Duodenal mucosa (tissue), 2 donors: ENCODE measurements at regions not wholly inside any gene's neighbourhood (a gene's known extent, or its start where the extent isn't known, plus 50 kb on each side); places are given as distances from the start of the nearest gene placed in this dataset.

Experiments
- H3K27ac ChIP-seq: one replicate; pipeline ENCODE4 v1.7.0; 2013; ENCODE audit warnings: low read depth, low read length
- H3K27me3 ChIP-seq, 2 donors: one replicate each; pipeline ENCODE4 v1.7.0; 2013; ENCODE audit warnings: low read length in 2 of 2, control low read depth in 1 of 2; ENCODE audit not compliant: insufficient read depth in 2 of 2, control insufficient read depth in 1 of 2
- H3K36me3 ChIP-seq, 2 donors: one replicate each; pipeline ENCODE4 v1.7.0; 2013; ENCODE audit warnings: low read length in 2 of 2, control low read depth in 1 of 2; ENCODE audit not compliant: insufficient read depth in 2 of 2, control insufficient read depth in 1 of 2
- H3K4me1 ChIP-seq, 2 donors: one replicate each; pipeline ENCODE4 v1.7.0; 2013; ENCODE audit warnings: low read length in 2 of 2, control low read depth in 1 of 2; ENCODE audit not compliant: insufficient read depth in 2 of 2, control insufficient read depth in 1 of 2
- H3K4me3 ChIP-seq, 2 donors: one replicate each; pipeline ENCODE4 v1.7.0; 2013; ENCODE audit warnings: low read length in 2 of 2, low read depth in 1 of 2
- H3K9ac ChIP-seq, 2 donors: one replicate each; pipeline ENCODE4 v1.7.0; 2013; ENCODE audit warnings: low read length in 2 of 2, low read depth in 1 of 2
- H3K9me3 ChIP-seq, 2 donors: one replicate each; pipeline ENCODE4 v1.7.0; 2013; ENCODE audit warnings: low read length in 2 of 2, control low read depth in 1 of 2; ENCODE audit not compliant: control insufficient read depth in 1 of 2

DNA sequence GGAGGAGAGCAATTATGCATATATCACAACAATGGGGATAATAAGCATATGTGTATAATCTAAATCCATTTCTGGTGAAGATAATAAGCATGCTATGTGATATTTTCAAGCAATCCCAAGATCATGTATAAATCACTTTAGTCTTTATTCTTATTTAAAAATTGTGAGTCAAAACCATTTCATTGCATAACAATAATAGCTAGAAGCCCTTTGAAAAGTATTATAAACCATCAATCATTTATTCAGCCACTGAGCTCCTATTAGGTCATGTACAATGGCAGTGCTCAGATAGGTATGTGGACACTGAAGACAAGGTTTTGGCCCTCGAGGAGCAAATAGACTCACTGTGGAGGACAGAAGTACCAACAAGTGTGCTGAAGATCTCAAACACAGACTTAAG lies 113.1 kb downstream of the CDCA7 start:
- Histone ChIP-seq H3K27me3 (no peaks in the 10 kb centered on the region), H3K9ac (no peak overlapping the region), H3K27ac (no peak overlapping the region), H3K4me1 (peaks cover 0 to 6% of the 10 kb centered on the region in 2 donors), H3K4me3 (no peak overlapping the region), H3K36me3 (no peaks in the 10 kb centered on the region), H3K9me3 (no peaks in the 10 kb centered on the region)

DNA sequence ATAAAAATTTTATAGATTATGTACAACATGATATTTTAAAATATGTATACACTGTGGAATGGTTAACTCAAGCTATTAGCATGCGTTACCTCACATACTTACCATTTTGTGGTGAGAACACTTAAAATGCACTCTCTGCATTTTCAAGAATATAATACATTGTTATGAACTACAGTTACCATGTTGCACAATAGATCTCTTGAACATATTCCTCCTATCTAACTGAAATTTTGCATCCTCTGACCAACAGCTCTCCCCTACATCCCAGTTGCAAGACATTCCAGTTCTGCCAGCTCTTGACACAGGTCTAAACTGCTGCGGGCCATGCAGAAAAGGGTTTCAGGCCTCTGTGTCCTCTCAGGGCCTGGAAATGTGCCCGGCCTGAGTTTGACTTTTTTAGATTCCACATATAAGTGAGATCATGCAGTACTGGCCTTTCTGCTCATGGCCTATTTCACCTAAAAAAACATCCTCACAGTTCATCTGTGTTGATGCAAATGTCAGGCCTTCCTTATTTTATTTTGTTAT lies 113.7 kb downstream of the CDCA7 start:
- H3K27ac ChIP-seq = no peak overlapping the region
- H3K4me3 ChIP-seq = no peak overlapping the region
- no peaks in the 10 kb centered on the region for H3K9me3 ChIP-seq
- no peak overlapping the region for H3K9ac ChIP-seq
- peaks cover 0 to under 1% of the 10 kb centered on the region in 2 donors for H3K4me1 ChIP-seq
- no peaks in the 10 kb centered on the region for H3K27me3 ChIP-seq
- H3K36me3 ChIP-seq = no peaks in the 10 kb centered on the region

- no peaks in the 10 kb centered on the region for H3K4me1 ChIP-seq
- no peaks in the 10 kb centered on the region for H3K9me3 ChIP-seq
- peaks cover 3 to 5% of the 10 kb centered on the region in 2 donors for H3K27me3 ChIP-seq
- no peaks in the 10 kb centered on the region for H3K36me3 ChIP-seq
- no peak overlapping the region for H3K9ac ChIP-seq
- no peak overlapping the region for H3K27ac ChIP-seq
- no peak overlapping the region for H3K4me3 ChIP-seq
These were observed 117.4 kb downstream of the CDCA7 start for GRCh38 chr2:173472112-173472511.

DNA sequence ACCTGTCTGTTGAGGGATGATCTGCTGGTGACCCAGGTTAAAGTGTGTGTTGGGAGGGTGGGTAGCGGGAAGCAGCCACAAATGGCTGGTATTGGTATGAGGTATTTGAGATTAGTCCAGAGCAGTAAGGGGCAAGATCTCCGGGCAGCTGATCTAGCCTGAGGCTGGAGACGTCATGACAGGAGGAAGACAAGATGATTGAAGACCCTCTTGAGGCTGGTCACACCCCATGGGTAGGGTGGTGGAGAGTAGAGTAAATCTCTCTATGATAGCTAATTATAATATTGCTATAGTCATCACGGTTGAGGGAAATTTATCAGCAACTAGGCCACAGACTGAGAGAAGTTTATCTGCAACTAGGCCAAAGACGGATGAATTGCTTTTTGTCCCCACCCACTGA lies 128.5 kb downstream of the CDCA7 start:
- H3K36me3 ChIP-seq = no peaks in the 10 kb centered on the region
- H3K27me3 ChIP-seq = no peaks in the 10 kb centered on the region
- no peak overlapping the region for H3K4me3 ChIP-seq
- no peak overlapping the region for H3K9ac ChIP-seq
- no peaks in the 10 kb centered on the region for H3K4me1 ChIP-seq
- no peak overlapping the region for H3K27ac ChIP-seq
- H3K9me3 ChIP-seq = no peaks in the 10 kb centered on the region

DNA sequence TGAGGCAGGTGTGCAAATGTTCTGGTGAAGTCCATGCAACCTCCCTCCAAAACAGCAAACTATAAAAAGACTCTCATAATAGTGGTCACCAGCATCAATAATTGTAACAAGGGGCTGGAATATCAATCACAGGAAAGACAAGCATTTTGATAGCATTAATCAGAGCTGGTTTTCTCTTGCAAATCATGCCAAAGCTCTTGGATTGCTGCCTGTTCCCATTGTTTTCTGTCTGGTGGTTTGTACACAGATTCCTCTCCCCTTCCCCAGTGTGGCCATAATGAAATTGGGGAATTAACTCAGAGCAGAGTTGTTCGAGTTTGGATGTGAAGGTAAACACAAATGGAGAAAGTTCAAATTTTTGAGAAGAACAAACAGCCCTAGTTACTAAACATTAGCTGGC lies 134.2 kb downstream of the CDCA7 start:
- Histone ChIP-seq H3K27me3 (peaks cover 0 to 7% of the 10 kb centered on the region in 2 donors), H3K9me3 (no peaks in the 10 kb centered on the region), H3K36me3 (no peaks in the 10 kb centered on the region), H3K9ac (no peak overlapping the region), H3K4me3 (no peak overlapping the region), H3K27ac (no peak overlapping the region), H3K4me1 (no peaks in the 10 kb centered on the region)

- H3K27ac ChIP-seq = no peak overlapping the region
- H3K9me3 ChIP-seq = no peaks in the 10 kb centered on the region
- H3K27me3 ChIP-seq = peaks cover 0 to 7% of the 10 kb centered on the region in 2 donors
- no peak overlapping the region for H3K4me3 ChIP-seq
- no peak overlapping the region for H3K9ac ChIP-seq
- no peaks in the 10 kb centered on the region for H3K36me3 ChIP-seq
- no peaks in the 10 kb centered on the region for H3K4me1 ChIP-seq
These were observed 136.7 kb downstream of the CDCA7 start for GRCh38 chr2:173491418-173491817.

GRCh38 chr2:173493874-173494273 lies 139.2 kb downstream of the CDCA7 start:
- Histone ChIP-seq H3K27me3 (peaks cover 0 to 4% of the 10 kb centered on the region in 2 donors), H3K9me3 (no peaks in the 10 kb centered on the region), H3K36me3 (no peaks in the 10 kb centered on the region), H3K4me1 (no peaks in the 10 kb centered on the region), H3K9ac (no peak overlapping the region), H3K4me3 (no peak overlapping the region), H3K27ac (no peak overlapping the region)

GRCh38 chr2:173496746-173497145 lies 142.1 kb downstream of the CDCA7 start:
- Histone ChIP-seq H3K4me1 (no peaks in the 10 kb centered on the region), H3K9me3 (peaks cover 0 to 7% of the 10 kb centered on the region in 2 donors), H3K4me3 (no peak overlapping the region), H3K27ac (no peak overlapping the region), H3K27me3 (no peaks in the 10 kb centered on the region), H3K9ac (no peak overlapping the region), H3K36me3 (no peaks in the 10 kb centered on the region)

DNA sequence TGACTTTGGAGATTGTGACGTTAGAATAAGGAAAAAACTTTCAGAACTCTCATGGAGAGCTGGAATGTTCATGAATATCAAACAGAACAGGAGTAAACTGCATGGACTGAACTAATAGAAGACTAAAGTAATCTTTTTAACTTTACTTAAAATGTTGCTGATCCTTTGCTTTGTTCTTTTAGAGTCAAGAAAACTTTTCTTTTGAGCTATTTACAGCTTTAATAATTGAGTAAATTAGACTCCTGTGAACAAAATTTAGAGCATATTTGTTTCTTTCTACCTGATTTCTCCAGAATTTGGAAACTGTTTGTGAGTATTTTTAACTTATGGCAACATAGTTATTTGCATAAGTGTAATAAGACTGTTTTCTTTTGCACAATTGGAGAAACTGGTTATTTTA lies 146.3 kb downstream of the CDCA7 start:
- Histone ChIP-seq H3K4me1 (no peaks in the 10 kb centered on the region), H3K27me3 (no peaks in the 10 kb centered on the region), H3K9ac (no peak overlapping the region), H3K9me3 (peaks cover 0 to 7% of the 10 kb centered on the region in 2 donors), H3K4me3 (no peak overlapping the region), H3K27ac (no peak overlapping the region), H3K36me3 (no peaks in the 10 kb centered on the region)

GRCh38 chr2:173502296-173502695 lies 147.6 kb downstream of the CDCA7 start:
- H3K36me3 ChIP-seq = no peaks in the 10 kb centered on the region
- H3K4me1 ChIP-seq = no peaks in the 10 kb centered on the region
- H3K27me3 ChIP-seq = no peaks in the 10 kb centered on the region
- H3K4me3 ChIP-seq = no peak overlapping the region
- no peak overlapping the region for H3K27ac ChIP-seq
- no peak overlapping the region for H3K9ac ChIP-seq
- H3K9me3 ChIP-seq = peaks cover 0 to 7% of the 10 kb centered on the region in 2 donors

DNA sequence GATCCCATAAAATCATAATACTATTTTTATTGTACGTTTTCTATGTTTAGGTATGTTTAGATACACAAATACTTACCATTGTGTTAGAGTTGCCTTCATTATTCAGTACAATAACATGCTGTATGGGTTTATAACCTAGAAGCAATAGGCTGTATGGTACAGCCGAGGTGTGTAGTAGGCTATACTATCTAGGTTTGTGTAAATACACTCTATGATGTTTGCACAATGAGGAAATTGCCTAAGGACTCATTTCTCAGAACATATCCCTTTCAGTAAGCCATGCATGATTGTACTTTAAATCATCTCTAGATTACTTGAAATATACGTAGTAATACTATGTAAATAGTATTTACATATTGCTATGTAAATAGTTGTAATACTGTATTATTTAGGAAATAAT lies 156.7 kb downstream of the CDCA7 start:
- Histone ChIP-seq H3K9me3 (no peaks in the 10 kb centered on the region), H3K27me3 (peaks cover 0 to 8% of the 10 kb centered on the region in 2 donors), H3K27ac (no peak overlapping the region), H3K36me3 (no peaks in the 10 kb centered on the region), H3K4me3 (no peak overlapping the region), H3K9ac (no peak overlapping the region), H3K4me1 (no peaks in the 10 kb centered on the region)
